Erythroblast (primary cell): ENCODE measurements at regions not wholly inside any gene's neighbourhood (a gene's known extent, or its start where the extent isn't known, plus 50 kb on each side); places are given as distances from the start of the nearest gene placed in this dataset.
"Not testable (repeated sequence)": the region's sequence is repeated elsewhere in the genome, so short reads cannot be mapped to it uniquely, and the experiment has no call there.

Experiments used
- DNase-seq, 2 experiments: peaks; one replicate each; lab custom pipeline; 2025; lab: John Stamatoyannopoulos, UW
- GATA1 ChIP-seq: IDR thresholded peaks from 2 replicates; pipeline ENCODE4 v1.6.1; 2011; ENCODE audit warnings: low read depth, mild to moderate bottlenecking, control low read depth, low read length, moderate library complexity
- POLR2A ChIP-seq: IDR thresholded peaks from 2 replicates; pipeline ENCODE4 v1.6.1; 2011; ENCODE audit warnings: mild to moderate bottlenecking, low read length

DNA sequence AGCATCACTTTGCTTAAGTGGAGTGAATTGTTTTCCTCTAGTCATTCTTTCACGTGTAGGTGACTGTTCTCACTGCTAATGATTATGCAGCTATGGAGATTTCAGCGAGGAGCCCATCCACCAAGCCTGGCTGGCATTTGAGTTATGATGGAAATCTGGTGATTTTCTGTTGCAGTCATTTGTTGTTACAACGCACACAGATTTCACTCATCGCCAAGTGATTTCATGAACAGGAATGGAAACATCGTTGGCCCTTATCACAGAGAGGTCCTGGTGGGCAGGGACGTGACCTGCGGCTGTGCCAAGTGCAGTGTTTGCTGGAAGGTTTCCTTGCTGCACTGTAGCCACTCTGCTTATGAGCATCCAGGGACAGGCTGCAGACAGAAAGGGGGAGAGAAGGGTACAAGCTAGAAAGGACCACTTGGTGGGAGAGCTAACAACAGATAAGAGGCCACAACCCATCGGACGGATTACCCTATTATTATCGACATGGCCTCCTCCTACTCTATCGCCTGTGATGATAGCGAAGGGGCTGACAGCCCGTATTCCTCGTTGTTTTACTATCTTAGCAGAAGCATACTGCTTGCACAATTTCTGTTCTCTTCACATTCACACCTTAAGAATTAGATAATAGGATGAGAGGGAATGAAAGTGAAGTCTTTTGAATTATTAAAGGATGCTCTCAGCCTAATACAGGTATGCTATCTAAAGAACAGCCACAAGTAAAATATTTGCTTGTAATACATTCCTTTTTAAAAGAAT, 99.0 kb upstream of the PITRM1 start:
- no peak for DNase-seq
- TF ChIP-seq POLR2A: no peak
- no peak for TF ChIP-seq GATA1

DNA sequence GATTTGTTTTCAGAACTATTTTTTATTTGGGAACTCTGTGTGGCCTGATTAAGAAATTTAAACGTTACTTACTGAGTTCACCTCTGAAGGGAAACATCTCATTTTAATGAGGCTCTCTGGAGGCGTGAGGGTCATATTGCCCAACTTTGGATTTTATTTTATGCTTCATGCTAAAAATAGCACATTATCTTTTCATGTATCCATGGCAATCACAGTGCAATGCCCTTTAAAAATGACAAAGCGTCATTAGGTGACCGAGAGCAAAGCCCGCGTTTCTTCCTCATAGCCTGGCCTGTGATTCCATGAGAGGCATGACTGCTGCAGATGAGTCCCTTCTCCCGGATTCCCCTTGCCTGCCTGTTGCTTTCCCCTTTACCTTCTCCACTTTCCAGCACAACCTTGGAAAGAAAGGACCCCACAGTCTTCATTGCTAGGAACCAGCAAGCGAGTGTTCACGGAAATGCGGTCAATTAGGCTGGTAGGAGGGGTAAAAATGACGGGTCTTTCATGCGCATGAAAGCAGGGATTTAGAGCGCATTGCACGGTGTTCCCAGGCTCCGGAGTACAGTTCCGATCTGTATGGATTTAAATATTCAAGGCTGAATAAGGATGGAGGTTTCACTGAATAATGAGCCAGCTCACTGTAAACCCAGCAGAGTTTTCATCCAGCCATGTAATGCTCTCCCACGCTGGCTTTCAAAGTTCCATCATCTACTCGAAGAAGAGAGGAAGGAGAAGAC, 98.2 kb upstream of the PITRM1 start:
- no peak for DNase-seq
- no peak for TF ChIP-seq GATA1
- no peak for TF ChIP-seq POLR2A

DNA sequence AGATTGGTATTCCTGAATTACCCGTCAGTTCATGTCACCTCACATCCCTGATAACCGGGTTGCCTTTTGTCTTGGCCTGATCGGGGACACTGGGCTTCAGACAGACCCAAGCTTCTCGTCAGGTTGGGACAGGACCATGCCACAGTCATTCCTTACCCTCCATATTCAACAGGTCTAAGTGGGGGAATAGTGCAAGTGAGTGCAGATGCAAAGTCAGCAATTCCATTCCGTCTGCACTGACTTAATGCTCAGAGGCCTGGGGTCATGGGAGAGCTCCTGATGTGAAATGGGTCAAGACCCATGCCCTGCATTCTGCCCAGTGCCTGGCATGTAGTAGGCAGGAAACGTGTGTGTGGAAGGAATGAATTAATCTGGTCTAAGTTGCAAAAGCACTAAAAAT, 95.4 kb upstream of the PITRM1 start:
- no peak for TF ChIP-seq GATA1
- DNase-seq: no peak

DNA sequence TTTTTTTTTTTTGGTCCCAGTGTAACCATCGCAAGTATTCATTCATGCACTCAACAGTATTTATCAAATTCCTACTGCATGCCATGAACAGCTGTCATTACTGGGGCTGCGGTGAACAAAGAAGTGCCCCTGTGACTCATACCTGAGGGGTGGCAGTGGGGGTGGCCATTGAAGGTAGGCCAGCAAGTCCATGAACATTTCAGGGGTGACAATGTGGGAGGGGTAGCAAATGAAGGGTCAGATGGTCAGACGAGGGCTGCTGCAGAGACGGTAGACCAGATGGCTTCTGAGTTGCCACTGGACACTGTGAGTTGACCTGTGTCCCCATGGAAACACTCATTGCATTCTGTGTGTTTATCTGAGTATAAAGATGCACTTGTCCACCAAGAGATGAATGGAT, 92.5 kb upstream of the PITRM1 start:
- DNase-seq: no peak
- TF ChIP-seq POLR2A (no peak), GATA1 (no peak)

DNA sequence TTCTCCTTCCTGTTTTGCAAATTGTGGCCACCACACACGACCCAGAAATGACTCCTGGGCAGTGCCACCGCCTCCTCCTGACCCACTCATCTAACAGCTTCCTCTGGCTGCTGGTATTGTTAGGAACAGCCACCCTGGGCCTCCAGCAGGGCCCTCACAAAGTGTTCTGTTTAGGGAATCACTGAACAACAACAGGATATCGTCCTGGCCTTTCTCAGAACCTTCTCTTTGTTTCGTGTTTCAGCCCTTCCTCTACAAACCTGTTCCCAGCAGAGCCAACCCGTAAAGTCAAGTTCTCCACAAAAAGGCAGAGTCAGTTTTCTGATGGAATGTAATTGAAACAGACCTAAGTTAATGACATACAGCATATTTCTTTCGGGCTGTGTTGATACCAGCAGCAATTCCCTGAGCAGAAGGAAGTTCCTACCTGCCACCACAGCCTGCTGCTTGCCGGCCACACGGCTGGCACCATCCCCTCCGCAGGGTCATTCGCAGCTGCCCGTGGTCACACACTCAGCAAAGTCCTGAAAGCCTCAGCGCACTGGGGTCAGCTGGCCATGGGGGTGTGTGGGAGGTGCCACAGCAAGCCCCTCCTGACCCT, 91.7 kb upstream of the PITRM1 start:
- TF ChIP-seq GATA1 (no peak), POLR2A (no peak)
- no peak for DNase-seq

DNA sequence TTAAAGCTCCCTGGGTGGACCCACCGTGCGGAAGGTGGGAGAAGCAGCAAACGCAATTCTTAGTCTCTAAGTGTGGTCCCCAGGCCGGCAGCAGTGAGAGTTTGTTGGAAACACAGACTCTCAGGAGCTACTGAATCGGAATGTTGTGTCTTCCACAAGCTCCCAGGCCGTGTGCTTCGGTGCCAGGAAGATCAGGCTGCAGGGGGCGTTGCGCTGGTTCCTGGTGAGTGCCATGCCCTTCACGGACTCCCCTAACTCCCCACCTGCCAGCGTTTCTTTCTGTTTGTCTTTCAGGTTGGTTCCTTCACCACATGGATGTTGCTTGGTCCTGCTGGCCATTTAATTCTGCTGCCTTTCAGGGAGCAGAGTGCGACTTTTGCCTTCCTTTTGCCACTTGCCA, 91.2 kb upstream of the PITRM1 start:
- DNase-seq: no peak
- TF ChIP-seq GATA1 (no peak), POLR2A (no peak)

DNA sequence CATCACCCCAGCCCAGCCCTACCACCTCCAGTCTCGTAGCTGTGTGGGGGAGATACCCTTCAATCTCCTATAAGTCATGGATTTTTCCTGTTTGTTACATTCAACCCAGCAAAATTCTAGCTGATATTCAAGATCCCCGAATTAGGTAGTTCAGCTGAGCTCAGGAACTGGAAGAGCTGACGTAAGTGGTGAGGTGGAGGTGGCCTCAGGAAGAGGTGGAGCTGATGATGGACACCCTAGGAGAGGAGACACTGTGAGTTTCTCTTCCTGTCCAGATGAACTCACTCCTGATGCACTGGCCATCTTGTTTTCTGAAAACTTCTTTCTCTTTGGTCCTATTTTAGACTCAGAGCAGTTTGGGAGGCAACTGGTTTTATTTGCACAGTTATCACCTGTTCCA, 90.5 kb upstream of the PITRM1 start:
- DNase-seq: no peak
- TF ChIP-seq POLR2A: no peak
- no peak for TF ChIP-seq GATA1

DNA sequence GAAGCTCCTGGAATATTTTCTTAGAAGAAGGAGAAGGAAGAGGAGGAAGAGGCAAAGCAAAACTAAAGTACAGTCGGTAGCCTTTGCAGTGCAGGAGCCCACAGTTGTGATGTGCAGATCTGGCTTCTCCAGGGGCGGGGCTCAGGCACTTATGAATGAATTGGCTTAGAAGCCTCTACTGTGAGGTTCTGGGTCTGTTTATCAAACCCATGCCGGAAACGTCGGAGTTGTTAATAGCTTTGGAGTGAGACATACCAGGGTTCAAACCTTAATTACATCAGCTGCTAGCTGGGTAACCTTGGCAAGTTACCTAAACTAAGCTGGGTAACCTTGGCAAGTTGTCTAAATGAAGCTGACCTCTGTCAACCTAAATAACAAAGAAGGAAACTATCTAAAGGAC, 89.3 kb upstream of the PITRM1 start:
- TF ChIP-seq GATA1: no peak
- no peak for TF ChIP-seq POLR2A
- DNase-seq: no peak

DNA sequence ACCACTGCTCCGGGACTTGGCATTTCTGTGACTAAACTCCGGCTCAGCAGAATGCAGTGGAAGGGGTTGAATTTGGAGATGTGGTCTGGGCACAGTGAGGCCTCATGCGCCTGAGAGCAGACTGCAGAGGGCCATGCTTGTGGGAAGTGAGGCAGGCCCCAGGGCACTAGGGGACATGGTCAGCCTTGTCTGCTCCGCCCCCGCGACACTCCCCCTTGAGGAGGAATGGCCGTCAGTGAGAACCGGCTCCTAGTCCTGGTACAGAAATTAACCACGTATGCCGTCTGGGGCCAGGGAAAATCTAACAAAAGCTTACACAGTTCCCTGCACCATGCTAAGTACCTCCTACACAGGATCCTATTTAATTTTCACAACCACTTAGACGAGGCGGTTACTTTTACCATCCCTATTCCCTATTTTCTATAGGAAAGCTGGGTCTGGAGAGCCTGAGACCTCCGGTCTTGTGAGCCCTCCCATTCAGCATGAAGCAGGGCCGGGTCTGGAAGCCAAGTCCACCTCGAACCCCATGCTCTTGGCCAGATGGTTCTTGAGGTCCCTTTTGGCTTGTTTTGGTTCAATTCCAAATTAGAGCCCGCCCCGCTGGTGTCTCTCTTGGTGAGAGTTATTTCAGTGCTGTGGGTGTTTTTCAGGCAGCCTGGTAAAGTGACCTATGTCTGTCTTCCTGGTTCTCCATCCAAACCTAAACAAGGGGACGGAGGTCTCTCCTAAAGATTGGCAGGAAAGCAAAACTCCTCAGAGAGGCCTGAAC, 87.7 kb upstream of the PITRM1 start:
- TF ChIP-seq GATA1: no peak
- TF ChIP-seq POLR2A: no peak
- no peak for DNase-seq

DNA sequence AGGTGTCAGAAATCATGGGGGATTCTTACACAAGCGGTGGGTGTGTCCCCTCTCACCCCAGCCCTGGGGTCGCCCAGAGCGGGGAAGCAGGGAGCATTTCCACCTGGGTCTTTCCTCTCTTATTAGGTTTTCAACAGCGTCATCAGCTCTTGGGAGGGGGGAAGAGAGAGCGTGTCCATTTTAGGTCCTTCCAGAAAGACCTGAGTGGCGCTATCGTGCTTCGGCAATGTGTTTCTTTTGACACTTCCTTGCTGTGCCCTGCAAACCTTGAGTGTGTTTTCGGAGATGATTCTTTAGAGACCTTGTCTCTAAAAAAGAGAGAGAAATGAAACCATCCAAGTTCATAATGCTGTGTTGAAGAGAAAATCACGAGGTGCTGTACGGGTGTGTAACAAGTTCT, 86.9 kb upstream of the PITRM1 start:
- no peak for DNase-seq
- TF ChIP-seq GATA1: no peak
- TF ChIP-seq POLR2A: no peak

DNA sequence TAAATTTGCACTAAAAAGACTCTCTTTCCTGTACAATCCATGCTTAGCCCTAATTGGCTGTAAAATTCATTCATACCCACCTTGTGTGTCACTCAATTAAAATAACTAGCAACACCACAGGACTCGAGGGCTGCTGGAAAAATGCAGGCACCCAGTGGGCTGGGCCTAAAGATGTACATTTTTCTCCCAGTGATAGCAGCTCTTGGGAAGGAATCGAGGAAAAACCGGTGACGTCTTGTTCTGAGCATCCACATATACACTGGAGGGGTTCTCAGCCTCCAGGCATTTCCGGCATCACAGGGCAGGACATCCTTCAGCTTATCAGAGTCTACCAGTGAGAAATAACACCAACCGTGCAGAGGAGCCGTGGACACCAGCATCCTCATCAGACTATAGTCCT, 85.8 kb upstream of the PITRM1 start:
- TF ChIP-seq GATA1: no peak
- TF ChIP-seq POLR2A: no peak
- no peak for DNase-seq

DNA sequence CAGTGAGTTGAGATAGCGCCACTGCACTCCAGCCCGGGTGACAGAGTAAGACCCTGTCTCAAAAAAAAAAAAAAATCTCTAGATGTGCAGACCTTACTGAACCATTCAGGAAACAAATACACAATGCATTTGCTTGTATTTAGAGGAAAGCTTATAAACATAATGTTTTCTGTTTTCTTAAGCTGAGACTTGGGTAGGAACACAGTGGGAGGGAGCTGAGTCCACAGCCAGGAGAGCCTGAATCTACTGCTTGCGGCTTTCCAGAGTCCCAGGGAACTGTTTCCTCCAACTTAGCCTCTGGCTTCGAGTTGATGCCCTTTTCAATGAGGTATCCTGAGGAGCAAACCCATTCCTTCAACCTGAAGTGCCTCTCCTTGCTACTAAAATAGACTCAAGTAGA, 83.0 kb upstream of the PITRM1 start:
- TF ChIP-seq GATA1: no peak
- no peak for TF ChIP-seq POLR2A
- no peak for DNase-seq

DNA sequence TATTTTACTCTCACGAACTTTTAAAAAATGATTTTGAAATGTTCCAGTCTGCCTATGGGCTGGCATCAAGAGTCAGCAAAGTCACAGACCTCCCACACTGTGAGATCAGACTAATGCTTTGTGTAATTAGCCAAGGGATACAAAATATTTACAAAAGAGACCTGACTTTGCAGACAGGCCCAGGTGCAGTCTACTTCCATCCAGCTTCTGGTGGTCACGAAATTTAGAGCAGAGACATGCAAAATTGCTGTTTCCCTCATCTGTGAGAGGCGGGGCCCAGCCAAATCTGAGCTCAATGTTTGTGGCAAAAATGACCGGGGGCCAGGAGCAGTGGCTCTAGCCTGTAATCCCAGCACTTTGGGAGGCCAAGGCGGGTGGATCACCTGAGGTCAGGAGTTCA, 82.5 kb upstream of the PITRM1 start:
- no peak for DNase-seq
- TF ChIP-seq POLR2A: no peak
- no peak for TF ChIP-seq GATA1

DNA sequence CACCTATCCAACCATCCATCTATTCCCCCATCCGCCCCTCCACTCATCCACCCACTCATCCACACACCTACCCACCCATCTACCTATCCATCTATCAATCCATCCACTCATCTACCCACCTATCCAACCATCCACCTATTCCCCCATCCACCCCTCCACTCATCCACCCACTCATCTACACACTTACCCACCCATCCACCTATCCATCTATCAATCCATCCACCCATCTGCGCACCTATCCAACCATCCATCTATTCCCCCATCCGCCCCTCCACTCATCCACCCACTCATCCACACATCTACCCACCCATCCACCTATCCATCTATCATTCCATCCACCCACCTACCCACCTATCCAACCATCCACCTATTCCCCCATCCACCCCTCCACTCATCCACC, 81.4 kb upstream of the PITRM1 start:
- DNase-seq: not testable (repeated sequence)
